HG03460 (cell line): ENCODE measurements at regions not wholly inside any gene's neighbourhood (a gene's known extent, or its start where the extent isn't known, plus 50 kb on each side); places are given as distances from the start of the nearest gene placed in this dataset.

ENCODE experiments used
- ATAC-seq: cut with Tn5 transposase; IDR thresholded peaks from one replicate; pipeline ENCODE4 v1.9.1; 2021; ENCODE audit not compliant: unreplicated experiment

DNA sequence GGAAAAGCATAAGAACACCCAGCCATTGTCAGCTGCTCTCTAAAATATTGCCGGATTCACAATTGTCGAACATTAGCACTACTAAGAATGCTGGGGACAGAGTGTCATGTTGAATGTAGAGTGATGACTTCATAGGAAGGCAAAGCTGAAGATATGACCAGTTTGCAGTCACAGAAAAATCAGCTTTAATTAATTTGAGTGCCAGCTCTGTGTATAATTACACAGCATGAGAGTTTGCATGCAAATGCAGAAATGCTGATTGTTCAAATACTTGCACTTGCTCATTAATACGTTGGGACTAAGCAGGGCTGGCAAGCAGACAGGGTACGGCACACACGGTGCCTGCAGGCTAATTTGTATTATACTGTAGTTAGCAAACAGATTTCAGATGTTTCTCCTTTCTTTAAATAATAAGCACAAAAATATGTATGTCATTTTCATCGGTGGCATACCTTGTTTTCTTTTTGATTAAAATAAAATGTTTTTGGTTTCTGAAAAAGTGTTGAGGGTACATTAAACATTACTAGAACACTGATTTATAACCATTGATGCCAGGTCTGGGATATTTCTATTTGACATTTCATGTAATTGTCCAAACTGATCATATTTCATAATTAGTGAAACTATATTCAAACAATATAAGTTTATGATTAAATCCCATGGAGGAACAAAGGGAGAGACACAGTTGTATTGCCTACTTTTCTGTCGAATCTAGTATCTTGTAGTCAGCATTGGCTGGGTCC is 99.8 kb upstream of the ADGRL2 start:
- no peak for ATAC-seq

DNA sequence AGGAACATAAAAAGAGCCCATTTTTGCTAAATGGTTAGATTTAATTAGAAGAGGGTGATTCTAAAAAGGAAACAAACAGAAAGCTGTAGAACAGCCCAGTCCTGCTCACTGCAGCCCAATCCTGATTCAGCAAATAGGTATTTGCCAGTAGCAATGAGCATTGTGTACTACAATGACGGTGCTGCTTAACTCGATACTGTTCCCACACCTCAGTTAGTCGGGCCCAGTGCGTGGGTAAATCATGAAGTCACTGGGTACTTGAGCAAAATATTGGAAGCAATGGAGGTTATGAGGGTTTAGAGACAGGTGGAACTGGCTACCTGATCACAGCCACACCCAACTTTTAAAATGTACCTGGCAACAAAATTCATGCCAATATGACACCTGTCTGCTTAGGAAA is 101.5 kb upstream of the ADGRL2 start:
- no peak for ATAC-seq

DNA sequence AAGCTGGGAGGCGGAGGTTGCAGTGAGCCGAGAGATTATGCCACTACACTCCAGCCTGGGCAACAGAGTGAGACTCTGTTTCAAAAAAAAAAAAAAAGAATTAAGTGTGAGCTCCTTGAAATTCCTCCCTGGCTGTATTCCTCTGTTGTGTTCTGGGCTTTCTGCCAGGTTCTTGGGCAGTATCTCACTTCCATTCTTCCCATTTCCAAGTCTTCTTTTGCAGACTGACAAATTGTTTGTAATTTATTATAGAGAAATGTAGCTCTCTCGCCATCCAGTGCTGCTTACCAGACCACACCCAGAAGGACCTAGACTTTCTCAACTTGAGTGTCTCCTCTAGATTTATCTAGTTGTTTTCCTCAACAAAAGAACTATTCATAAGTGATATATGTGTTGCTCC is 105.0 kb upstream of the ADGRL2 start:
- no peak for ATAC-seq

DNA sequence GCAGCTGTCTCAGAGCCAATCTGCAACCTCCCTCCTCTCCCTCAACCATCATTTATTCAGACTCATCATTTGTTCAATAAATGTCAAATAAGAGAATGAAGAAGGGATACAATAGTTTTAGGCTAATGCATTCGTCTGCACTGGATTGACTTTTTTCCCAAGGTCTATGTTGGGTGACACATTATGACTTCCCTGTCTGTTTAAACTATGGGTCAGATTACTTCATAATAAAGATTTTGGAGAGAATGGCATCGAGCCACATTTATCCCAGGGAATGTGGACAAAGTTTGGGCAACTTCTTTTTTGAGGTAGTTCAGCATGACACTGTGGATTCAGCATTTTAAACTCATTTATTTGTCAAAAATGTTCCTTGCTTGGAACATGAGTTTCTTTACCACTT is 107.4 kb upstream of the ADGRL2 start:
- no peak for ATAC-seq

DNA sequence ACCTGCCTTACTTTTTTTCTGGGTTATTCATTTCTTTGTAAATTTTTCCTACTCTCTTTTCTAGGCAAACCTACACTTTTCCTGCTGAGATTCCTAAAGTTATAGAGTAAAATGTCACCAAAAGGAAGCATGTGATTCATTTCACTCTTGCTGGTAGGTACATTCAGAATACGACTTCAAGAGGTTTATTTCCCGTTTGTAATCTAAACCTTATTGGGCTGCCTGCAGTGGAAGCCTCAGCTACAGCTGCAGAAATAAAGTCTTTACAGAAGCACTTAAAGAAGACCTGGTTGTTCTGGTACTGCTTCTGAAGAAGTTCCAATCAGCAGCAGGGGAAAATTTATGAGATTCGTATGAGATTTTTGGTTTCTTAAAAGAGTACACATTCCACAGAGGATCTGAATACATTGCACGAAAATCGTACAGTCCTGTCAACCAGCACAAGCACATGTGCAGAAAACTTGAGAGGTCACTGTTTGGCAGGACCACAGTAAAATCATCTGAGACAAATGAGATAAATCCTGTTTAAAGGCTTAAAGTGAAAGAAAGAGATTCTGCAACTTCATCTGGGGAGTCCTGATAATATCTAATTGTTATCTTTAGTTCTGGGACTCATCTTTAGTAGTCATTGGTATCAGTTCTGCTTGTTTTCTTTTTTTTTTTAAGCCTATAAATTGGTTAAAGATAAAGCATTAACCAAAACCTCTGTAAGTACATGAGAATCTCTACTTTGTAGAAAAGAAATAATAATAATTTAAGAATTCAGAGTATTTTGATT is 109.9 kb upstream of the ADGRL2 start:
- ATAC-seq, result no peak

DNA sequence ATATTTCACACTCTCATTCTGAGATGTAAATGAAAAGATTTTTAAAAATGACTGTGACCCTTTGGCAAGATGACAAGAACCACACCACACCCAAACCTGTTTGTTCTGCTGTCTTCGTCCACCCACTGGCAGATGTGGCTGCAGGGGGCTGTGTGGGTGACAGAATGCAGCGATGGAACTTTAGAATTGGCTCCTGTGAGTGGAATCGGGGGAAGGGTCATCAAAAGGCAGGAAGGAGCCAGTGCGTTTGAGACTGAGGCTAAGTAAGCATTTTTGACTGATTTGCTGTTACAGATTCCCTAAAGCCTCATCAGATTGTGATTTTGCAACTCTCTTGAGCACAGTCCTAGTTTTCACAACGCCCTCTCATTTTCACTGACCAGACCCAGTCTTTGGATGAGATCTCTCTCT is 111.2 kb upstream of the ADGRL2 start:
- ATAC-seq, result no peak

DNA sequence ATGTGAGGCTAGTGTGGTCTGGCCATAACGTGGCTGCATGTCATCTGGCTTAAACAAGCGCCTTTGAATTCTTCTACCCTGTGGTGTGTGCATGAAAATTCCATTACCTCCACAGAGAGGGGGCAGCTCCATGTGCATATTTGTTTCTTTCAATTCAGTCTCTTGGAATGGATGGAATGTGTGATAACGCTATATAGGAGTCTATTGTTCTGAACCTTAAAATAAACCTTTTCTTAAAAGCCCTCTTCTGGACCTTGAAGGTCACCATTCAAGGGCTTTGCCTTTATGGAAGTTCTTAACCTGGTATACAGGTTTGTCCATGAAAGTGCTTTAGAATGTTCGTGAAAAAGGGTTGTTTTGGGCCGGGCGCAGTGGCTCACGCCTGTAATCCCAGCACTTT is 118.2 kb upstream of the ADGRL2 start:
- no peak for ATAC-seq

DNA sequence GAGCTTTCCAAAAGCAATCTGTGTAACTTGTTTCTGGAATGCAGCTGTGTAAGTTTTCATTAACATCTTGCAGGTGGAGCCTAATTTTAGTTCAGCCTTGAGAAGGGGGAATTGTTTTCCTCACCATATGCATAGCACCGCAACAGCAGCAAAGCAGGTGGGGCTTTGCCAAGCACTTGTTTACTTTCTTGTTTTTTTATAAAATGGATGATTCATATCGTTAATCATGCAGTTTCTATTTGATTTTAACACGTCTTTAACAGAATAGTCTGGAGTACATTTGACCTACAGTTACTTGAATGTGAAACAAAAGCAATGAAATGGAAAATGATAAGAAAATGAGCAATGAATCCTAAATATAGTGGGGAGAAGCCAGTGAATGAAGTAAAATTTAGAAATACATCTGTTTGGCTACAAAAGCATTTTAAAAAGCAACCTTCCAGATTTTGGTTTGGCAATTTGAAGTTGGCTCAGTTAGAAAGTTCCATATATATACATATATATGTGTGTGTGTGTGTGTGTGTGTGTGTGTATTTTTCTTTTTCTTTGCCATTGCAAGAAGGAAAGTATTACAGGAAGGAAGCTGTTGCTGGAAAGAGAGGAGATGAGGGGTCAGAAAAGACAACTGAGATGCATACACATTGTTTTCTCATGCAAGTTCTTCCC is 119.0 kb upstream of the ADGRL2 start:
- no peak for ATAC-seq

DNA sequence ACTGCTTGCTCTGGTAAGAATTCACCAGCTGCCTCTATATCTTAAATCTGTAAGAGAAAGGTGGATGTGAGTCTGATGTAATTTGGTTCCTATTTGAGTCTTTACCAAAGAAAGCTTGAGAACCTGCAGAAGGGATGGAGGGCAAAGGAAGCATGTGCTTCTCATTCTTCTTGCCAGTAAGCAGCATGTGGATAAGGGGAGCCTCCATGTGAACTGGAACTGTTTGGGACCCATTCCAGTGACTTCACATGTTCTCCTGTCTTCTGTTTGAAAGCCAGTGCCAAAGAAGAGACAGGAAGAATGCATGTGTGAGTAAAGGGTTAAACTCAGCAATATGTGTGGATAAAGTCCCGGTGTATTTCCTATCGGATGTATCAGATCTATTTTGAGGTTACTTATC is 119.6 kb upstream of the ADGRL2 start:
- no peak for ATAC-seq

DNA sequence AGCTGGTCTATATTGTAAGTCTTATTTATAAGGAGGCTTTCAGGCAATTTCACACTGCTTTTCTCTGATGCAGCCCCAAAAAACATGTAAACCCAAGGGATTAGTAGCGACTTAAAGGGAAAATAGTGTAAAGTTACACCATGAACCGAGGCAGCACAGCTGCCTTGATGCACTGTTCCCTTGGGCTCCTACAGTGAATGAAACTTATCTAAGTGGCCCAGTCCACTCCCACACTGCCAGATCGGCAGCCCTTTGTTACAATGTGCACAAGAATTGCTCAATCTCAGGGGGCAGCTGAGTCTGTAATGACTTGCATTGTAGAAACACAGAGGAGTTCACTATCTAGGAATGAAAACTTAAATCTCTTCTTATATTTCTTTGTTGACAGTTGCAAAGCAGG is 120.8 kb upstream of the ADGRL2 start:
- no peak for ATAC-seq

DNA sequence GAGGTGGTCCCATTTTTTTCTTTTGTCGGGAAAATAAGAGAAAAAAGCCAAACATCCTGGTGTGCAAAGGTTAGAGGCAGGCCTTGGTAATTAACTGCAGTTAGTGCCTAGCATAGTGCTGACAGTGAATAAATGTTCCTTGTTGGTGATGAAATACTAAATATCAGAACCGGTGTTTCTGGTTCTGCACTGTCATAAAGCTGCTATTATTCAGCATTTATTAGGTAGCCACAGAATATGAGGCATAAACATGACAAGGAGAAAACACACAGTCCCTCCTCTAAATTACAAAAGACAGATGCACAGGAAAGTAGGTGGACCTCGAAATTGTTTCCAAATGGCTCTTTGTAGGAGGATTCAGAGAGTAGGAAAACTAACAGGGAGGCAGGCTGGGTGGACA is 122.0 kb upstream of the ADGRL2 start:
- no peak for ATAC-seq

DNA sequence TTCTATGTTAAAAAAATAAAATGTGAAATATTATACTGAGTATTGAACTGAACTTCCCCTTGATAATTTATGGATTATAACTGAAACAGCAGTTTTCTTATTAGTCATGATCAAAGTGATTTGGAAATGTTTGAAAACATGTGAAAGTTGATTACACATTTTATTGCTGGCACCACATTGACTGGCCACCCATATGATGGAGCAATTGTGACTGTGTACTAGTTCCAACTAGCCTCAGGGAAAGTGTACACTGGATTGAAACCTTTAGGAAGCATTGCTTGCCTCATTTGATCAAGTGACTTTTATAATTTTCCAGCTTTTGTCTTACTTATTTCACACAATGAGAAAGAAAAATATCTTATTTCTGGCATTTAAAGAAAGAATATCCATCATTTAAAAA is 128.0 kb upstream of the ADGRL2 start:
- ATAC-seq, result no peak

DNA sequence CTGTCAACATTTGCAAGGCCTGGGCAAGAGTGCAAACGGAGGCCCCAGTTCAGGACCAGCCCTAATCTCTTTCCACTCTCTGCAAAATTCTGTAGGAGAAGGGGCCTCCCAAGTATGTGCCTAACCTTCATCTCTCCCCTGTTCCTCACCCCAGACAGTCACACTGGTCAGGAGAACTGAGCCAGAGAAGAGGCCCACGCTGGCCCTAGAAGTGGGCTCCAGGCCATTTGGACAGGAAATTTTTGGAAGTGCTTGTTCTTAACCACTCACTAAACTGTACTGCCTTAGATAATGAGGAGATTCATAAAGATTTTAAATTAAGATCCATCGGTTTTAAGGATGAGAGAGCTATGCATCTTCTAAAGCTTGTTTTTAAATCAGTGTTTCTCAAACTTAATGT is 129.7 kb upstream of the ADGRL2 start:
- no peak for ATAC-seq

DNA sequence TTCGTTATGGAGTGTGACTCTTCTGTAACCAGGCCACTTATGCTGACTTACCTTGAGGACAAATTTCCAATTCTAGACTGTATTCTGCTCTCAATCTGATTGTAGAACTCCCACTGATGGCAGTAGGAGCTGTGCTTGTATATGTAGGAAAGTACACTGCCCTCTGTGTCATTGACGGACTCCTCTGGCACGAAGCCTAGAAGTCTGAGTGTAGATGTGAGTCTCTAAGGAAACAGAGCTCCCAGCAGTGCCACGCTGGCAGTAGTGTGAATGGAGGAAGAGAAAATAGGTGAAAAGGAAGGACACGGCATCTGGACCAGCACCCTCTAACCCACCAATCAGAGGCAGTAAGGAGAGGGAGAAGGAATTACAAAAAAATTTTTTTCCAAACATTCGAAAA is 130.4 kb upstream of the ADGRL2 start:
- no peak for ATAC-seq

DNA sequence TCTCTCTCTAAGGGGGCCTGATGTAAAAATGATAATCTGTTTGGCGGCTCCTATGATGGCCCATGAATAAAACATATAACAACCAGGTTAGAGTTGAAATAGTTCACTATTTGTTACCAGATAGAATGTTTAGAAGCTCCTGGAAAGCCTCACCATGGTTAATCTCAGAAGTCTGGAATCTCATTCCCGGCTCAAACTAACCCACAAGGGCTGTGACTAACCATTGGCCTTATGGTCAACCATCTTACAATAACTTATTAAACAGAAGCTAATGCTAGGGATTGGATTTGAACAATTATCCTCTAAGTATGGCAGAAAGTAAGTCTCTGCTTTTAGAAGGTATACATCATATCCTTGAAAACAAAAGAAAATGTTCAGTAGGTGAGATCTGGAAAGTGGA is 134.1 kb upstream of the ADGRL2 start:
- ATAC-seq, result no peak

DNA sequence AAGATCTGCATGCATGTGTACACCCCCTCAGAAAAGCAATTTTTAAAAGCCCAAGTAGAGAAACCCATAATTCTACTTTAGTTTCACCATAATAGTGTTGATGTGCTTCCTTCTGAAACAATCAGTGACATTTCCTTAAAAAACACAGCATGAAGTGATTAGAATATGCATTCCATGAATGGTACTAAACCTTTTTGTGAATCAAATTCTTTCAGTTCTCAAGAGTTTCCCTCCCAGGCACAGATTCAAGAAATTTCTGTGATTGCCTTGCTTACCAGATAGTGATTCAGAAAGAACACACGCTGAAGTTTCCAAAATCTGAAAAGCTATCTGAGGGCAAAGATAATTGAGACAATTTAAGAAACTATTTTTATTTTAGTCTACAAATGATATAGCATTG is 136.4 kb upstream of the ADGRL2 start:
- no peak for ATAC-seq

DNA sequence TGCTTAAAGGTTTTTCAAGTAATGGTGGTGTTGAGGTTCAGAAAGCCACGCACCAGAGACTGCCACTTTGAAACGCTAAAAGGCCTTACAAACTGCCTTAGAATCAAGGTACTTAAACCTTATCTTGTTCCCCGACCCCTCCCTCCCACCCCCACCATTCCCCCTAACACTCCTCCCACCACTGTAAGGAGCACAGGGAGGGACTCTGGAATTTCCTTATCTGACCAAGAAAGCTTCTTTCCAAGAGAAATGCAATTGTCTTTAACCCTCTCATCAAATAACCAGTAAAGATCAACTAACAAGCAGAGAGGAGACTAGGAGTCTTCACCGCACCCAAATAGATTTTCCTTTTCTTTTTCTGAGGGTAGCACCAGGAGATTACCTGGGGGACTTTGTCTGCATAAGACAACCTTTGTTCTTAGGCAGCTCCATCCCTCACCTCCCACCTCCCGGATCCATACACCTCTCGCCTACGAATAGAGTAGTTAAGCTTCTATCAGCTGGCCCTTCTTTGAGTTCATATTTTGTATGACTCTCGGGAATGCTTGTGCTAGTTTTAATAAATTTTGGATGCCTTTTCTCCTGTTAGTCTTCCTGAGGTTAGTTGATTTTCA is 137.7 kb upstream of the ADGRL2 start:
- ATAC-seq, result no peak

DNA sequence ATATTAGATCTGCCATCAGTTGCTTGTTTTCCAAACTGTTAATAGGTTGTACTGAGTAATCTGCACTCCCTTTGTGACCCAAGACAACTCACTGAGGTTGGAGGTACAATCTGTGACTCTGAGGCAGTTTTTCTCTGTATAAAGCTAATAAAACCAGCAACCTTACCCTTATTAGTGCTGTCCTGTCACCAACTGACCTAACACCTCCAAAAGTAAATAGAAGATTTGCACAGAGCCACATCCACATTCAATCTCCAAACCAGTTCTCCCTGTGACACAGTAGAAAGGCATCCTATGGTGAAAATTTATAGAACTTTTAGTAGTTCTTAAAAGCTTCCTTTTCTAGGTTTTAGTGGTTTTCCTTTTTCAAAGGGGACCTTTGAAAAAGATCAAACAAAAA is 140.4 kb upstream of the ADGRL2 start:
- no peak for ATAC-seq

DNA sequence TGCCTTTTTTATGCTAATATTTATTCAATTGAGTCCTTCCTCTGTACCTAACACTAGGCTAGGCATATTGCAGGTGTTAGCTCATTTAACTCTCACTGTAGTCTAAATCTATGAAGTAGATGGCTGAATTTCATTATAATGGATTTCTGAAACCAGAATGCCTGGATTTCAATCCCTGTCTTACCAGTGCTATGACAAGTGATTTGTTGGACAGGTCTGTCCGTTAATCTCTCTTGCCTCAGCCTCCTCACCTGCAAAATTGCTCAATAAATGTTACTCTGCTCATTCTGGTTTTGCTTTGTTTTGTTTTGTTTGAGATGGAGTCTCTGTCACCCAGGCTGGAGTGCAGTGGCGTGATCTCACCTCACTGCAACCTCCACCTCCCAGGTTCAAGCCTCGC is 146.1 kb upstream of the ADGRL2 start:
- no peak for ATAC-seq

DNA sequence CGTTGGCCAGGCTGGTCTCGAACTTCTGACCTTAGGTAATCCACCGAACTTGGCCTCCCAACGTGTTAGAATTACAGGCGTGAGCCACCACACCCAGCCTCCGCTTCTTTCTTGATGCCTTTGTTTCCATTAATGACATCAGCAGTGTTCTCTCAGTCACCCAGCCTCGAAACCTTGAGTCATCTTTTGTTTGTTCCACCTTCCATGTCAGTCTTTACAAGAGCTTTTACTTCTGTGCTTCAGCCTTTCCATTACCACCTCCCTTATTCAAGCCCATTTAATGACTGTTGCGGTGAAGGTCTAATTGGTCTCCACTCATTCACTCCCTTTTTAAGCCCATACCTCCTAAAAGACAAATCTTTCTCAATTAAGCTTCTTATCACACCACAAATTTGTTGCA is 146.6 kb upstream of the ADGRL2 start:
- no peak for ATAC-seq

DNA sequence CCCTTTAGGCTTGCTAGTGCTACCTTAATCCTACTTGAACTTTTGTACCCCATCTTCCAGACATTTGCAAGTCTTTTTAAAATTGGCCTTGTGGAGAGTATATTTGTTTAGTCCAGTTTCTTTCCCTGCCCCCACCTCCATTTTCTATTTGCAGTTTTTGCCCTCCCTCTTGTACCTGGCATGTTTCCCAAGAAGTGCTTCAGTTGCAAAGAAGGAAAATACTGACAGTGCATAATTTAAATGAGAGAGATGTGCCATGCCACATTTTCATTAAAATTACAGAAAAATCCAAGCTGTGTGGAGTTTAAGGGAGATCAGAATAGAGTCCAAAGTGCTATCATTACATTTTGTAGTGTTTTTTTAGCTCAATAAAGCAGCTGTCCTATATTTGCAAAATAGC is 150.0 kb upstream of the ADGRL2 start:
- no peak for ATAC-seq

DNA sequence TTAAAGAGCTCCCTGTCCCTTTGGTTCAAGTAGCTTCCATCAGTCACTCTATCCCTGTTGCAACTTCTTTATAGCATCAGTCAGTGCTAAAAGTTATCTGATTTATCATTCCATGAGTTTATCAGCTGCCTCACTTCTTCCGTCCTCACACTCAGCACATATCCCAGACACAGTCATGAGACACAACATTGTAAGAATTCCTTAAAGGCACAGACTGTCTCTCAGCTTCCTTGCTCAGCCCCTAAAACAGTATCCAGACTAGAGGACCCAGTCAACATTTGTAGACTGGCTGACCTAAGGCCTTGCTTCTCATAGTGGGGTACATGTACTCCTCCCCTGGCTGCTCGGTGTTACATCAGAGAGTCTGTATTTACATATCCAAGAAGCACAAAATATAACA is 164.9 kb upstream of the ADGRL2 start:
- no peak for ATAC-seq
